Neural progenitor cell (in vitro differentiated cells): ENCODE measurements at regions not wholly inside any gene's neighbourhood (a gene's known extent, or its start where the extent isn't known, plus 50 kb on each side); places are given as distances from the start of the nearest gene placed in this dataset.

Source experiments
- DNase-seq: peaks from one replicate; pipeline ENCODE4 v3.0.0-alpha.2; 2016; ENCODE audit warnings: low spot score
- H2AFZ ChIP-seq: fragments of 200-600 bp; sonication (generic); replicated peaks from 2 replicates; pipeline ENCODE4 v1.6.1; 2016; ENCODE audit warnings: antibody characterized with exemption
- H3F3A ChIP-seq: fragments of 200-600 bp; sonication (generic); 2 replicates; pipeline ENCODE4 v1.6.1; 2016; ENCODE audit warnings: antibody characterized with exemption, low read depth
- H3K27ac ChIP-seq: fragments of 200-600 bp; sonication (generic); 2 replicates; pipeline ENCODE4 v1.5.1; 2016; ENCODE audit warnings: mild to moderate bottlenecking
- H3K27me3 ChIP-seq: fragments of 200-600 bp; sonication (generic); 2 replicates; pipeline ENCODE4 v1.6.1; 2016; ENCODE audit warnings: mild to moderate bottlenecking, moderate library complexity
- H3K36me3 ChIP-seq: fragments of 200-600 bp; sonication (generic); 2 replicates; pipeline ENCODE4 v1.5.1; 2016
- H3K4me1 ChIP-seq: fragments of 200-600 bp; sonication (generic); 2 replicates; pipeline ENCODE4 v1.6.1; 2016; ENCODE audit warnings: mixed run types
- H3K4me2 ChIP-seq: fragments of 200-600 bp; sonication (generic); 2 replicates; pipeline ENCODE4 v1.6.1; 2016
- H3K4me3 ChIP-seq: fragments of 200-600 bp; sonication (generic); 2 replicates; pipeline ENCODE4 v1.5.1; 2016
- H3K79me2 ChIP-seq: fragments of 200-600 bp; sonication (generic); 2 replicates; pipeline ENCODE4 v1.6.1; 2016; ENCODE audit warnings: low read depth
- H3K9ac ChIP-seq: fragments of 200-600 bp; sonication (generic); 2 replicates; pipeline ENCODE4 v1.6.1; 2016
- H3K9me3 ChIP-seq: fragments of 200-600 bp; sonication (generic); 2 replicates; pipeline ENCODE4 v1.5.1; 2016; ENCODE audit warnings: low read depth
- H4K20me1 ChIP-seq: fragments of 200-600 bp; sonication (generic); 2 replicates; pipeline ENCODE4 v1.6.1; 2016; ENCODE audit warnings: low read depth
- H3K27ac Mint-ChIP-seq: 3 replicates; pipeline ENCODE4 v1.8.0; 2021; ENCODE audit warnings: mixed read lengths
- H3K27me3 Mint-ChIP-seq: 2 replicates; pipeline ENCODE4 v1.8.0; 2022; ENCODE audit warnings: low read depth, mild to moderate bottlenecking, inconsistent platforms, moderate library complexity, mixed read lengths; ENCODE audit not compliant: insufficient read depth
- H3K36me3 Mint-ChIP-seq: 3 replicates; pipeline ENCODE4 v1.8.0; 2021; ENCODE audit warnings: mixed read lengths
- H3K4me1 Mint-ChIP-seq: 3 replicates; pipeline ENCODE4 v1.8.0; 2021; ENCODE audit warnings: mixed read lengths
- H3K4me3 Mint-ChIP-seq: 3 replicates; pipeline ENCODE4 v1.8.0; 2021; ENCODE audit warnings: mild to moderate bottlenecking, moderate library complexity, mixed read lengths
- H3K9me3 Mint-ChIP-seq: 3 replicates; pipeline ENCODE4 v1.8.0; 2020; ENCODE audit warnings: mixed read lengths
- EZH2 ChIP-seq: fragments of 200-600 bp; sonication (generic); IDR thresholded peaks from 2 replicates; pipeline ENCODE4 v1.6.1; 2017; ENCODE audit warnings: antibody characterized with exemption, mild to moderate bottlenecking, moderate library complexity
- EZH2phosphoT487 ChIP-seq: fragments of 200-600 bp; sonication (generic); IDR thresholded peaks from 2 replicates; pipeline ENCODE4 v1.6.1; 2017; ENCODE audit warnings: antibody characterized with exemption
- TF ChIP-seq, protein P1 (sequence below): fragments of 200-600 bp; sonication (generic); IDR thresholded peaks from 2 replicates; pipeline ENCODE4 v1.5.1; 2017; ENCODE audit warnings: antibody characterized with exemption, mild to moderate bottlenecking

DNA sequence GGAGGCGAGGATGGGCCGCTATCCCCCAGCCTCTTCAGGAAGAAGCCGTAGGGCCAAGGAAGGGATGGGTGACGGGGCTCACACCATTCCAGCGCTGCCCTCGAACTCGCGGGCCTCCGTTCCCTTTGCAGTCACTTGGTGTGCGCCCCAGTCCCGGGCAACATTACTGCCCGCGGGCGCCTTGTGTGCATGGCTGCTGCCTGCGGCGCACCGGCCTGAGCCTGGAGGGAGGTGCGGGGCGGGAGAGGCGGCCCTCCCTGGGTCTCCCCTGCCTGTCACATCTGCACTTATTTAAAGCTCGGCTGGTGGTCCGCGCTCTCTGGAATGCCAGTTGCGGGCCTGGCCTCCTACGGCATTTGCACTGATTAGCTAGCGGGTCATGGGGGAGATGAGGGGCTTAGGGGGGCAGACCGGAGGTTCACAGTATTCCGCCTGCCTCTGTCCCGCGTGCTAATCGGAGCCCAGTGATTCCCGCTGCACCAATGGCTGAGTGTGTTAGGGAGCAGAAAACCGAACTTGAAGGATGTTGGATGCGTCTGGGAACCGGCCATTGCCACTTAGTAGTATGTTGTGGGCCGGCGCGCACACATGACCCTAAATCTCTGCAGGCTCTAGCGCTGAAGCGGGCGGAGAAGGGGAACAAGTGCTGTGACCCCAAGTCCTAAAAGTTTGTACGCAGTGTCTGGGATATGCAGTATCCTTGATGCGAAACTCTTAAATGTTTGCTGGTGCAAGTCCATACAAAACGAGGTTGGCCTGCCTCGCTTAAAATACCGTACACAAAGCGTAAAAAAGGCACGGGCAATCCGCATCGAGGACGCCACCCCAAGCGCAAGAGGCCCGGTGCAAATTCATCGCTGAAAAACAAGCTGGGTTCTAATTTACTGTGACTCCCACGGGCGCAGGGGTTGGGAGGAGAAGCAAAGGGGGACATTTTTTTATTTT, 161.2 kb upstream of the SIX2 start:
- H3K27me3 Mint-ChIP-seq = peaks cover 42% of the 10 kb centered on the region
- H2AFZ ChIP-seq = no peak overlapping the region
- H3K4me3 ChIP-seq = peak overlapping the region; percentile 52
- no peaks in the 10 kb centered on the region for H3K36me3 ChIP-seq
- H3K4me1 ChIP-seq = peaks cover 23% of the 10 kb centered on the region
- no peak overlapping the region for H3K27ac Mint-ChIP-seq
- peaks cover 94% of the 10 kb centered on the region for H3K27me3 ChIP-seq
- H3K4me1 Mint-ChIP-seq = peaks cover 12% of the 10 kb centered on the region
- DNase-seq = peak; percentile 84
- peak overlapping the region; percentile 46 for H3K4me3 Mint-ChIP-seq
- no peaks in the 10 kb centered on the region for H3K79me2 ChIP-seq
- H3K27ac ChIP-seq = no peak overlapping the region
- no peaks in the 10 kb centered on the region for H3K9me3 Mint-ChIP-seq
- H3K36me3 Mint-ChIP-seq = no peaks in the 10 kb centered on the region
- peak; percentile 87 for TF ChIP-seq EZH2
- TF ChIP-seq, protein P1, sequence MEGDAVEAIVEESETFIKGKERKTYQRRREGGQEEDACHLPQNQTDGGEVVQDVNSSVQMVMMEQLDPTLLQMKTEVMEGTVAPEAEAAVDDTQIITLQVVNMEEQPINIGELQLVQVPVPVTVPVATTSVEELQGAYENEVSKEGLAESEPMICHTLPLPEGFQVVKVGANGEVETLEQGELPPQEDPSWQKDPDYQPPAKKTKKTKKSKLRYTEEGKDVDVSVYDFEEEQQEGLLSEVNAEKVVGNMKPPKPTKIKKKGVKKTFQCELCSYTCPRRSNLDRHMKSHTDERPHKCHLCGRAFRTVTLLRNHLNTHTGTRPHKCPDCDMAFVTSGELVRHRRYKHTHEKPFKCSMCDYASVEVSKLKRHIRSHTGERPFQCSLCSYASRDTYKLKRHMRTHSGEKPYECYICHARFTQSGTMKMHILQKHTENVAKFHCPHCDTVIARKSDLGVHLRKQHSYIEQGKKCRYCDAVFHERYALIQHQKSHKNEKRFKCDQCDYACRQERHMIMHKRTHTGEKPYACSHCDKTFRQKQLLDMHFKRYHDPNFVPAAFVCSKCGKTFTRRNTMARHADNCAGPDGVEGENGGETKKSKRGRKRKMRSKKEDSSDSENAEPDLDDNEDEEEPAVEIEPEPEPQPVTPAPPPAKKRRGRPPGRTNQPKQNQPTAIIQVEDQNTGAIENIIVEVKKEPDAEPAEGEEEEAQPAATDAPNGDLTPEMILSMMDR = no peak
- peak; percentile 26 for TF ChIP-seq EZH2phosphoT487
- H3F3A ChIP-seq = peaks cover 15% of the 10 kb centered on the region
- no peak overlapping the region for H3K9ac ChIP-seq
- peak overlapping the region; percentile 91 for H3K4me2 ChIP-seq
- H4K20me1 ChIP-seq = peaks cover 25% of the 10 kb centered on the region
- no peaks in the 10 kb centered on the region for H3K9me3 ChIP-seq

DNA sequence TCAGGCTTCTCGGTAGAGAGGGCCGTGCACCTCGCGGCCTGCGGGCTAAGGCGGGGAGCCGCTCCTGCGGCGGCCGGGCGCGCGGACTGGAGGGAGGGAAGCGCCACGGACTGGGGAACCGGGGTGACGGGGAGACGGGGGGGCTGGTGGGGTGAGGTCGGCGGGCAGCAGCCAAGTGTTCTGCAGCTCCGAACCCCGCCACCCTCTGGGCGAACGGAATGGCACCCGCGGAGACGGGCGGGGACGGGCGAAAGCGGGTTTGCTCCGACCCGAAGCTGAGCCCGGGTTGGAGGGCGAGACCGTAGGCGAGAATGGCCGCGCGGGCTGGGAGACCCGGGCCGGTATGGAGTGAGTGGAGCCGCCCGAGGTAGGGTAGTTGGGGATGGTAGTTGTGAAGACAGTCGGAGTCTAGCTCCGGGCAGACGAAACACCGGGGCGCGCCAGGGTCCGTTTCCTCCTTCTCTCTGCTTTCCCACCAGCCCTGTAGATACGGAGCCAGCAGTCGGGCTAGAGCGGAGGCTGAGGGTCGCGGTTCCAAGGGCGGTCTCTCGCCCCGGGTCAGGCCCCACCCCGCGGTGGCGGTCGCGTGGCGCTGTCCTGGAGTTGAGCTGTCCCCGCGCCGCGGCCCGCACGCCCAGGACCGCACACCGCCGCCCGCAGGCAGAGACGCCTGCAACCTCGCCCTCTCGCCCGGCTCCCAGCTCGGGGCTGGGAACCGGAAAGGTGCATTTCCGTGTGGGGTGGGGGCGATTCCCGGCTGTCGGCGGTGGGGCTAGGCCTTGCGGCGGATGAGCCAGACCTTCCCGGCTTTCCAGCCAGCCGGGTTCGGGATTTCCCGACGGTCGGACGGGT, 160.3 kb upstream of the SIX2 start:
- H3K27ac ChIP-seq = no peak overlapping the region
- H3K79me2 ChIP-seq = no peaks in the 10 kb centered on the region
- H4K20me1 ChIP-seq = peaks cover 25% of the 10 kb centered on the region
- Mint-ChIP-seq H3K4me1 (peaks cover 21% of the 10 kb centered on the region), H3K36me3 (no peaks in the 10 kb centered on the region), H3K9me3 (no peaks in the 10 kb centered on the region), H3K27ac (no peak overlapping the region), H3K27me3 (peaks cover 46% of the 10 kb centered on the region), H3K4me3 (peak overlapping the region; percentile 79)
- H3K9ac ChIP-seq = no peak overlapping the region
- TF ChIP-seq EZH2 (peak; percentile 95), EZH2phosphoT487 (peak; percentile 63)
- TF ChIP-seq, protein P1 = peak; percentile 16
- peak overlapping the region; percentile 91 for H3K4me2 ChIP-seq
- H3K27me3 ChIP-seq = peaks cover 100% of the 10 kb centered on the region
- peaks cover 15% of the 10 kb centered on the region for H3F3A ChIP-seq
- peak overlapping the region; percentile 81 for H2AFZ ChIP-seq
- no peaks in the 10 kb centered on the region for H3K9me3 ChIP-seq
- H3K36me3 ChIP-seq = no peaks in the 10 kb centered on the region
- H3K4me1 ChIP-seq = peaks cover 21% of the 10 kb centered on the region
- peak; percentile 68 for DNase-seq
- peak overlapping the region; percentile 52 for H3K4me3 ChIP-seq

DNA sequence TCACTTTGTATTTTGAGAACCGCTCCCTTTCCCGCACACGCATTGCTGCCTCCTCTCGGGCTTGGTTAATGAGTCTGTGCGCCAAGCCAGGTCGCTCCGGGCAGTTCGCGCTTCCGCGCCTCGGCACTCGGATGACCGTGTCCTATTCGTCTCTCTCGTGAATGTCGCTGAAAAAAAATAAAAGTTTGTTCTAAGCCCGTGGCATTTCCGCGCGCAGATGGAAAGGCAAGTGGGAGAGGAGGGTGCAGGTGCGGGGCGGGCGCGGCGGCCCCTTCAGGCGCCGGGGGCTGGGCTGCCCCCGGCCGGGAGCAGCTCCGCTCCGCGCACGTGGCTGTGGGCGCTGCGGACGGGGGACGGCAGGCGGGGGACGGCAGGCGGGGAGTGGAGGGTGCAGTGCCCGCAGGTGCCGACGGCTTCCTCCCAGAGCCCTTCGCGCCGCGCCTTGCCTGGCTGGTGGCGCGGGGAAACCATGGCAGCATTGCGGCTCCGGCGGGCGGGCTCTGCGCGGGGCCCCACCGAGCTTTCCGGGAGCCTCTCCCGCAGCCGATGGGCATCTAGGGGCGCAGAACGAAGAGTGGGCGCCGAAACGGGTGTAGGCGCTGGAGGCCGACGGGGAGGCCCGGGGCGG, 159.6 kb upstream of the SIX2 start:
- no peak overlapping the region for H3K27ac Mint-ChIP-seq
- peak; percentile 89 for TF ChIP-seq EZH2
- TF ChIP-seq, protein P1 = no peak
- peak; percentile 97 for TF ChIP-seq EZH2phosphoT487
- H3K4me3 ChIP-seq = peak overlapping the region; percentile 52

More for the DNA sequence above, 159.6 kb upstream of the SIX2 start:
- peaks cover 48% of the 10 kb centered on the region for H3K27me3 Mint-ChIP-seq
- Histone ChIP-seq H3K36me3 (no peaks in the 10 kb centered on the region), H3F3A (peaks cover 15% of the 10 kb centered on the region), H2AFZ (peak overlapping the region; percentile 81), H3K27me3 (peaks cover 95% of the 10 kb centered on the region), H3K4me2 (peak overlapping the region; percentile 91), H3K9me3 (no peaks in the 10 kb centered on the region), H4K20me1 (peaks cover 25% of the 10 kb centered on the region), H3K4me1 (peaks cover 21% of the 10 kb centered on the region), H3K27ac (no peak overlapping the region), H3K79me2 (no peaks in the 10 kb centered on the region), H3K9ac (no peak overlapping the region)
- H3K4me3 Mint-ChIP-seq = peak overlapping the region; percentile 88
- no peaks in the 10 kb centered on the region for H3K36me3 Mint-ChIP-seq
- peak; percentile 71 for DNase-seq
- H3K9me3 Mint-ChIP-seq = no peaks in the 10 kb centered on the region
- peaks cover 26% of the 10 kb centered on the region for H3K4me1 Mint-ChIP-seq
